ENCODE measurements at regions not wholly inside any gene's neighbourhood (a gene's known extent, or its start where the extent isn't known, plus 50 kb on each side); places are given as distances from the start of the nearest gene placed in this dataset.

DNA sequence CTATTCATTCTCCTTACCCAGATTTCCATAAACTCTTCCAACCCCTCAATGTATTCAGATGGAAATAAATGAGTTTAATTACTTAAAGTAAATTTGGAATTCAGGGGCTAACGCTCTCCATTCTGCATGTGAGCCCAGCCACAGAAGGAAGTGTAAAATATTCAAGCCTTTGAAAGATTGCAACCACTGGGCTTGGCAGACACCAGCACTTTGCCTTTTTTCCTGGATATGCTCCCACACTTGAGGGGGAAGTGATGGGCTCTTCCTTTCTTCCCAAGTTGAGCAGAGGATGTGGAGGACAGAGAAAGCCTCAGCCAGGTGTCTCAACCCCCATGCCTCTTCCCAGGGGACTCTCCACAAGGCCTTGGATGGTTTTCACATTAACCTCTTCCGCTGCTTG is 825.1 kb upstream of the EEF2KMT start:
- ATAC-seq (no peak), FAIRE-seq (no peak), DNase-seq (ENCODE audit: low spot score) (no peak)
- no peak for TF ChIP-seq PCBP1 (IDR thresholded peaks at IDR 0.05; ENCODE audit: borderline replicate concordance, low read depth, low read length)
- TF ChIP-seq, protein P1, sequence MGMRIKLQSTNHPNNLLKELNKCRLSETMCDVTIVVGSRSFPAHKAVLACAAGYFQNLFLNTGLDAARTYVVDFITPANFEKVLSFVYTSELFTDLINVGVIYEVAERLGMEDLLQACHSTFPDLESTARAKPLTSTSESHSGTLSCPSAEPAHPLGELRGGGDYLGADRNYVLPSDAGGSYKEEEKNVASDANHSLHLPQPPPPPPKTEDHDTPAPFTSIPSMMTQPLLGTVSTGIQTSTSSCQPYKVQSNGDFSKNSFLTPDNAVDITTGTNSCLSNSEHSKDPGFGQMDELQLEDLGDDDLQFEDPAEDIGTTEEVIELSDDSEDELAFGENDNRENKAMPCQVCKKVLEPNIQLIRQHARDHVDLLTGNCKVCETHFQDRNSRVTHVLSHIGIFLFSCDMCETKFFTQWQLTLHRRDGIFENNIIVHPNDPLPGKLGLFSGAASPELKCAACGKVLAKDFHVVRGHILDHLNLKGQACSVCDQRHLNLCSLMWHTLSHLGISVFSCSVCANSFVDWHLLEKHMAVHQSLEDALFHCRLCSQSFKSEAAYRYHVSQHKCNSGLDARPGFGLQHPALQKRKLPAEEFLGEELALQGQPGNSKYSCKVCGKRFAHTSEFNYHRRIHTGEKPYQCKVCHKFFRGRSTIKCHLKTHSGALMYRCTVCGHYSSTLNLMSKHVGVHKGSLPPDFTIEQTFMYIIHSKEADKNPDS (CRISPR knock-in tag; IDR thresholded peaks at IDR 0.05), result no peak
- no peak for TF ChIP-seq RARA (CRISPR knock-in tag; IDR thresholded peaks at IDR 0.05)
- no peak for TF ChIP-seq TAF15 (IDR thresholded peaks at IDR 0.05; ENCODE audit: low read depth, low read length, poor library complexity, severe bottlenecking)
- TF ChIP-seq, protein P2, sequence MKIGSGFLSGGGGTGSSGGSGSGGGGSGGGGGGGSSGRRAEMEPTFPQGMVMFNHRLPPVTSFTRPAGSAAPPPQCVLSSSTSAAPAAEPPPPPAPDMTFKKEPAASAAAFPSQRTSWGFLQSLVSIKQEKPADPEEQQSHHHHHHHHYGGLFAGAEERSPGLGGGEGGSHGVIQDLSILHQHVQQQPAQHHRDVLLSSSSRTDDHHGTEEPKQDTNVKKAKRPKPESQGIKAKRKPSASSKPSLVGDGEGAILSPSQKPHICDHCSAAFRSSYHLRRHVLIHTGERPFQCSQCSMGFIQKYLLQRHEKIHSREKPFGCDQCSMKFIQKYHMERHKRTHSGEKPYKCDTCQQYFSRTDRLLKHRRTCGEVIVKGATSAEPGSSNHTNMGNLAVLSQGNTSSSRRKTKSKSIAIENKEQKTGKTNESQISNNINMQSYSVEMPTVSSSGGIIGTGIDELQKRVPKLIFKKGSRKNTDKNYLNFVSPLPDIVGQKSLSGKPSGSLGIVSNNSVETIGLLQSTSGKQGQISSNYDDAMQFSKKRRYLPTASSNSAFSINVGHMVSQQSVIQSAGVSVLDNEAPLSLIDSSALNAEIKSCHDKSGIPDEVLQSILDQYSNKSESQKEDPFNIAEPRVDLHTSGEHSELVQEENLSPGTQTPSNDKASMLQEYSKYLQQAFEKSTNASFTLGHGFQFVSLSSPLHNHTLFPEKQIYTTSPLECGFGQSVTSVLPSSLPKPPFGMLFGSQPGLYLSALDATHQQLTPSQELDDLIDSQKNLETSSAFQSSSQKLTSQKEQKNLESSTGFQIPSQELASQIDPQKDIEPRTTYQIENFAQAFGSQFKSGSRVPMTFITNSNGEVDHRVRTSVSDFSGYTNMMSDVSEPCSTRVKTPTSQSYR (CRISPR knock-in tag; IDR thresholded peaks at IDR 0.05; ENCODE audit: borderline replicate concordance), result no peak
- TF ChIP-seq ZNF737 (CRISPR knock-in tag; IDR thresholded peaks at IDR 0.05; ENCODE audit: borderline replicate concordance), result no peak
- no peak for TF ChIP-seq ESRRA (CRISPR knock-in tag; IDR thresholded peaks at IDR 0.05; ENCODE audit: low read depth)
- TF ChIP-seq, protein P3, sequence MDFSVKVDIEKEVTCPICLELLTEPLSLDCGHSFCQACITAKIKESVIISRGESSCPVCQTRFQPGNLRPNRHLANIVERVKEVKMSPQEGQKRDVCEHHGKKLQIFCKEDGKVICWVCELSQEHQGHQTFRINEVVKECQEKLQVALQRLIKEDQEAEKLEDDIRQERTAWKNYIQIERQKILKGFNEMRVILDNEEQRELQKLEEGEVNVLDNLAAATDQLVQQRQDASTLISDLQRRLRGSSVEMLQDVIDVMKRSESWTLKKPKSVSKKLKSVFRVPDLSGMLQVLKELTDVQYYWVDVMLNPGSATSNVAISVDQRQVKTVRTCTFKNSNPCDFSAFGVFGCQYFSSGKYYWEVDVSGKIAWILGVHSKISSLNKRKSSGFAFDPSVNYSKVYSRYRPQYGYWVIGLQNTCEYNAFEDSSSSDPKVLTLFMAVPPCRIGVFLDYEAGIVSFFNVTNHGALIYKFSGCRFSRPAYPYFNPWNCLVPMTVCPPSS (IDR thresholded peaks at IDR 0.05), result no peak
- TF ChIP-seq KLF11 (CRISPR knock-in tag; IDR thresholded peaks at IDR 0.05), result no peak
- Histone ChIP-seq H3K4me1 (ENCODE audit: insufficient read depth, low read length) (no peaks in the 10 kb centered on the region), H3K9me3 (ENCODE audit: low read length) (0 out of 2 replicates have a peak, but pooled peaks cover 3% of the 10 kb centered on the region), H3K36me3 (replicated peaks in 1 of 2; ENCODE audit: control insufficient read depth in 1 of 2, insufficient read depth in 2 of 2, low read length in 2 of 2) (no peaks in the 10 kb centered on the region), H4K20me1 (ENCODE audit: insufficient read depth, low read length) (no peaks in the 10 kb centered on the region), H3K4me3 (replicated peaks in 1 of 3; ENCODE audit: insufficient read depth in 1 of 3, low read depth in 2 of 3, low read length in 3 of 3) (no peak overlapping the region), H3K27me3 (ENCODE audit: control insufficient read depth in 1 of 2, insufficient read depth in 2 of 2, low read length in 2 of 2) (no peaks in the 10 kb centered on the region; a peak in 1 of 5 replicates), H3K27ac (ENCODE audit: extremely low read length, insufficient read depth, low read length) (no peak overlapping the region), H3K79me2 (ENCODE audit: insufficient read depth, low read length) (no peaks in the 10 kb centered on the region), H2AFZ (ENCODE audit: low read length) (no peak overlapping the region), H3K4me2 (ENCODE audit: low read depth, low read length) (no peak overlapping the region), H3K9ac (ENCODE audit: insufficient read depth, low read depth, low read length) (no peak overlapping the region)
- in situ Hi-C loops (cut with HindIII; ENCODE audit: extremely low pct_ligation_motif_present, low pct_unique_long_range_greater_than_20kb), result no loop called here
- ChIA-PET CTCF (ENCODE audit: low intra/inter-chr PET ratio, low total read pairs) (no interaction called here), POLR2A (no interaction called here)
- no TSS peak for BruUV-seq (replicated peaks)
- WGBS (ENCODE audit: low lambda C conversion rate), result 2% methylated on average over 2 of the region's 2 CpGs
- intact Hi-C loops (cut with micrococcal nuclease; ENCODE audit: unreplicated experiment), result no loop called here

All from HepG2 (cell line).